ENCODE measurements at regions not wholly inside any gene's neighbourhood (a gene's known extent, or its start where the extent isn't known, plus 50 kb on each side); places are given as distances from the start of the nearest gene placed in this dataset.

DNA sequence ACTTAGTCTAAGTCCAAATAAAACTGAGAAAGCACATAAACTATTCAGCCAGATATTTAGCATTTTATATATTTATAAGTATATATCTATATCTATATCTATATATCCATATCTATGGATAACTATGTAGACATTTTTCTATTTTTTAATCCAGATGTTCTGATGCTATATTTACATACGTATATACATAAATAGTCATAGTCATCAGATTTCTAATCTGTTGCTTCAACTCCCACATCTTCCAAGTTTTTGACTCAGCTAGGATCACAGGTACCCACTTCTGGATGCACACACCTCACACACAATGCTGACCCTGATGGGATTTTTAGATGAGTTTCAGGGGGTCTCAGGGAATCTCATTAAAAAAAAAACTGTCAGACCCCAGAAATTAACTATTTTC is 52.2 kb upstream of the ZC3H11B start:
- DNase-seq = no peak

DNA sequence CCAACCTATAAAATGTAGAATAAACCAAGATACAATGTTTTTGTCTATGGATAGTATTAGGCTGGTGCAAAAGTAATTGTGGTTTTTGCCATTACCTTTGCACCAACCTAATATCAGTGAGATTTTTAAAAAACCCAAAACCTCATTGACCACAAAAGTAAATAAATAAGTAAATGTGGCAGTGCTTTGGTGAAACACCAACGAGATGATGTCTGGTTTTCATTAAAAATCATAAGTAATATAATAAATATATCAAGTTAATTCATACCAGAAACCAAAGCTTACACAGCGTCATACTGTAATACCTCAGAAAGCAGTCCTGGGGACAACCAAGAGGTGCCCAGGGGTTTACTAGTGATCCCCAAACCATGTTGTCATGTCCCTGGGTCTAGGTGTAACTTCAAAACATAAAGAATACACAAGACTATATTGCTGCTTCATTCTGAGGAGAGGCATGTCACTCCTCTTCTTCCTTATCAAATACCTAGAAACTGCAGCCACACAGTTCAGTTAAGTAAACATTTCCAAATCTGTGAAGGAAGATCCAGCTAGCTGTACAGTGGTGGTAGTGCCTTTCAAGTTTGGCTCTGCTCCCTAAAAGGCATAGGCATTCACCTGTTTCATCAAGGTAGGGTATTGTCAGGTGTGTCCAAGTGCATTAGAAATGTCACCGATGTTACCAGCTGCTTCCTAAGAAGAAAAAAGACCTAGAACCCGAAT is 51.6 kb upstream of the ZC3H11B start:
- DNase-seq = no peak
